ENCODE measurements at regions not wholly inside any gene's neighbourhood (a gene's known extent, or its start where the extent isn't known, plus 50 kb on each side); places are given as distances from the start of the nearest gene placed in this dataset.

GRCh38 chr12:34300376-34301250, 278.3 kb downstream of the ALG10 start:
- Mint-ChIP-seq H3K4me1 (no peaks in the 10 kb centered on the region), H3K27ac (no peak overlapping the region), H3K4me3 (no peak overlapping the region), H3K36me3 (peaks cover 3 to 4% of the 10 kb centered on the region in 2 donors), H3K27me3 (no peaks in the 10 kb centered on the region), H3K9me3 (peaks cover 0 to 77% (median 35%) of the 10 kb centered on the region in 8 donors)
- H3K27ac ChIP-seq (ENCODE audit: low read depth, low read length), result no peak overlapping the region
- H3K27me3 ChIP-seq (ENCODE audit: insufficient read depth, low read length), result no peaks in the 10 kb centered on the region
- DNase-seq, result peak in 1 of 5 donors; percentile 9
- no peak overlapping the region for H3K4me3 ChIP-seq (ENCODE audit: low read length in 2 of 2)
- POLR2A ChIA-PET (ENCODE audit: partially characterized antibody), result no interaction called here
- intact Hi-C loops (cut with micrococcal nuclease), result no loop called here
- H3K9me3 ChIP-seq (ENCODE audit: control insufficient read depth in 1 of 2, low read length in 2 of 2), result peaks cover 0 to 6% of the 10 kb centered on the region in 2 donors
- no peaks in the 10 kb centered on the region for H3K36me3 ChIP-seq (ENCODE audit: insufficient read depth, low read length)
- CTCF ChIA-PET (ENCODE audit: partially characterized antibody), result no interaction called here
- no peaks in the 10 kb centered on the region for H3K4me1 ChIP-seq (ENCODE audit: insufficient read depth, low read length)

GRCh38 chr12:34301251-34302130, 279.2 kb downstream of the ALG10 start:
- H3K27ac Mint-ChIP-seq, result no peak overlapping the region
- H3K4me3 Mint-ChIP-seq, result no peak overlapping the region
- ChIA-PET CTCF (ENCODE audit: partially characterized antibody) (no interaction called here), POLR2A (ENCODE audit: partially characterized antibody) (no interaction called here)
- Histone ChIP-seq H3K27me3 (ENCODE audit: insufficient read depth, low read length) (no peaks in the 10 kb centered on the region), H3K9me3 (ENCODE audit: control insufficient read depth in 1 of 2, low read length in 2 of 2) (peaks cover 0 to 6% of the 10 kb centered on the region in 2 donors), H3K36me3 (ENCODE audit: insufficient read depth, low read length) (no peaks in the 10 kb centered on the region), H3K27ac (ENCODE audit: low read depth, low read length) (no peak overlapping the region), H3K4me3 (ENCODE audit: low read length in 2 of 2) (no peak overlapping the region), H3K4me1 (ENCODE audit: insufficient read depth, low read length) (no peaks in the 10 kb centered on the region)
- peaks cover 0 to 78% (median 38%) of the 10 kb centered on the region in 8 donors for H3K9me3 Mint-ChIP-seq
- intact Hi-C loops (cut with micrococcal nuclease), result no loop called here
- peaks cover 3 to 4% of the 10 kb centered on the region in 2 donors for H3K36me3 Mint-ChIP-seq
- H3K27me3 Mint-ChIP-seq, result no peaks in the 10 kb centered on the region
- DNase-seq, result peak in 1 of 5 donors; percentile 32
- no peaks in the 10 kb centered on the region for H3K4me1 Mint-ChIP-seq

DNA sequence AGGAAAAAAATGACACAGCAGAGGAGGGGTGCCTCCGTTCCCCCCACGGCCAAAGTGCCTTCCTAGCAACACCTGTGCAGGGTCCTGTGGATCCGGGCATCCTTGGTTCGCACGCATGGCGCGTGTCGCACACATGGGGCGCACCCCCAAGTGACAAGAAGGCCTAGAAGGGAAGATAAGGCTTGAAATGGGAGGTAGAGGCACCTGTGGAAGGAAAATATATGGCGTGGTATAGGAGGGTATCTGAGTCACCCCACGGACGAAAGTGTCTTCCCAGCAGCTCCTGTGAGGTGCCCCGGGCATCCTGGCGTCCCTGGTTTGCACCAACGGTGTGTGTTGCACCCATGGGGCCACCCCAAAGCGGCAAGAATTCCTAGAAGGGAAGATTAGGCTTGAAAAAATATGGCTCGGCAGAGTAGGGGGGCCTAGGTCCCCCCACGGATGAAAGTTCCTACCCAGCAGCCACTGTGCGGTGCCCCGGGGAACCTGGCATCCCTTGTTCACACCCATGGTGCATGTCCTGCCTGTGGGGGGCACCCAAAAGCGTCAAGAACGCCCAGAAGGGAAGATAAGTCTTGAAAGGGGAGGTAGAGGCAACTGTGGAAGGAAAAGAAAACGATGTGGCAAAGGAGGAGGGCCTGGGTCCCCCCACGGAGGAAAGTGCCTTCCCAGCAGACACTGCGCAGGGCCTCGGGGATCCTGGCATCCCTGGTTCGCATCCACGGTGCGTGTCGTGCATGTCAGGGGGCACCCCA, 280.0 kb downstream of the ALG10 start:
- POLR2A ChIA-PET (ENCODE audit: partially characterized antibody), result no interaction called here

GRCh38 chr12:34303091-34303870, 281.0 kb downstream of the ALG10 start:
- CTCF ChIA-PET (ENCODE audit: partially characterized antibody), result no interaction called here
- H3K9me3 ChIP-seq (ENCODE audit: control insufficient read depth in 1 of 2, low read length in 2 of 2), result peaks cover 0 to 6% of the 10 kb centered on the region in 2 donors
- intact Hi-C loops (cut with micrococcal nuclease), result no loop called here
- POLR2A ChIA-PET (ENCODE audit: partially characterized antibody), result no interaction called here
- H3K4me1 Mint-ChIP-seq, result no peaks in the 10 kb centered on the region
- no peak overlapping the region for H3K4me3 Mint-ChIP-seq
- no peak overlapping the region for H3K27ac ChIP-seq (ENCODE audit: low read depth, low read length)
- H3K4me3 ChIP-seq (ENCODE audit: low read length in 2 of 2), result no peak overlapping the region
- H3K4me1 ChIP-seq (ENCODE audit: insufficient read depth, low read length), result no peaks in the 10 kb centered on the region
- H3K36me3 ChIP-seq (ENCODE audit: insufficient read depth, low read length), result no peaks in the 10 kb centered on the region
- peak overlapping the region in 1 of 7 donors; percentile 6 for H3K27ac Mint-ChIP-seq
- H3K27me3 Mint-ChIP-seq, result no peaks in the 10 kb centered on the region
- peak in 1 of 5 donors; percentile 10 for DNase-seq
- peaks cover 0 to 81% (median 37%) of the 10 kb centered on the region in 8 donors for H3K9me3 Mint-ChIP-seq
- H3K27me3 ChIP-seq (ENCODE audit: insufficient read depth, low read length), result no peaks in the 10 kb centered on the region
- H3K36me3 Mint-ChIP-seq, result peaks cover 3 to 4% of the 10 kb centered on the region in 2 donors

More for the DNA sequence above, 280.0 kb downstream of the ALG10 start:
- Histone ChIP-seq H3K4me1 (ENCODE audit: insufficient read depth, low read length) (no peaks in the 10 kb centered on the region), H3K4me3 (ENCODE audit: low read length in 2 of 2) (no peak overlapping the region), H3K36me3 (ENCODE audit: insufficient read depth, low read length) (no peaks in the 10 kb centered on the region), H3K27ac (ENCODE audit: low read depth, low read length) (no peak overlapping the region), H3K27me3 (ENCODE audit: insufficient read depth, low read length) (no peaks in the 10 kb centered on the region), H3K9me3 (ENCODE audit: control insufficient read depth in 1 of 2, low read length in 2 of 2) (peaks cover 0 to 6% of the 10 kb centered on the region in 2 donors)
- intact Hi-C loops (cut with micrococcal nuclease), result no loop called here
- H3K27me3 Mint-ChIP-seq, result no peaks in the 10 kb centered on the region
- H3K4me1 Mint-ChIP-seq, result no peaks in the 10 kb centered on the region
- CTCF ChIA-PET (ENCODE audit: partially characterized antibody), result no interaction called here
- no peak overlapping the region for H3K4me3 Mint-ChIP-seq
- DNase-seq, result peak in 1 of 5 donors; percentile 3
- peaks cover 0 to 80% (median 39%) of the 10 kb centered on the region in 8 donors for H3K9me3 Mint-ChIP-seq
- no peak overlapping the region for H3K27ac Mint-ChIP-seq
- H3K36me3 Mint-ChIP-seq, result peaks cover 3 to 4% of the 10 kb centered on the region in 2 donors

GRCh38 chr12:34304001-34304400, 281.7 kb downstream of the ALG10 start:
- ChIA-PET CTCF (ENCODE audit: partially characterized antibody) (no interaction called here), POLR2A (ENCODE audit: partially characterized antibody) (no interaction called here)
- H3K27me3 Mint-ChIP-seq, result no peaks in the 10 kb centered on the region
- no peaks in the 10 kb centered on the region for H3K36me3 ChIP-seq (ENCODE audit: insufficient read depth, low read length)
- no peak overlapping the region for H3K27ac Mint-ChIP-seq
- no peak overlapping the region for H3K27ac ChIP-seq (ENCODE audit: low read depth, low read length)
- no peaks in the 10 kb centered on the region for H3K4me1 ChIP-seq (ENCODE audit: insufficient read depth, low read length)
- H3K4me3 ChIP-seq (ENCODE audit: low read length in 2 of 2), result no peak overlapping the region
- peaks cover 0 to 86% (median 37%) of the 10 kb centered on the region in 8 donors for H3K9me3 Mint-ChIP-seq
- peak in 1 of 5 donors; percentile 12 for DNase-seq
- peaks cover 0 to 6% of the 10 kb centered on the region in 2 donors for H3K9me3 ChIP-seq (ENCODE audit: control insufficient read depth in 1 of 2, low read length in 2 of 2)
- H3K27me3 ChIP-seq (ENCODE audit: insufficient read depth, low read length), result no peaks in the 10 kb centered on the region
- H3K4me1 Mint-ChIP-seq, result no peaks in the 10 kb centered on the region
- H3K4me3 Mint-ChIP-seq, result no peak overlapping the region
- H3K36me3 Mint-ChIP-seq, result peaks cover 3 to 4% of the 10 kb centered on the region in 2 donors
- intact Hi-C loops (cut with micrococcal nuclease), result no loop called here

DNA sequence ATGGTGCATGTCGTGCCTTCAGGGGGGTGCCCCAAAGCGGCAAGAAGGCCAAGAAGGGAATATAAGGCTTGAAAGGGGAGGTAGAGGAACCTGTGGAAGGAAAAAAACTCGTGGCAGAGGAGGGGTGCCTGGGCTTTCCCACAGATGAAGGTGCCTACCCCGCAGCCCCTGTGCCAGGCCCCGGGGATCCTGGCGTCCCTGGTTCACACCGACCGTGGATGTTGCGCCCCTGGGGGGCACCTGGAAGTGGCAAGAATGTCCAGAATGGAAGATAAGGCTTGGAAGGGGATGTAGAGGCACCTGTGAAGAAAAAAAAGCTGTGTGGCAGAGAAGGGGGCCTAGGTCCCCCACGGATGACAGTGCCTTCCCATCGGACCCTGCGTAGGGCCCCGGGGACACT, 282.2 kb downstream of the ALG10 start:
- intact Hi-C loops (cut with micrococcal nuclease), result no loop called here
- DNase-seq, result peak in 1 of 5 donors; percentile 9
- Mint-ChIP-seq H3K9me3 (peaks cover 2 to 83% (median 38%) of the 10 kb centered on the region in 8 donors), H3K4me1 (no peaks in the 10 kb centered on the region), H3K27me3 (no peaks in the 10 kb centered on the region), H3K27ac (no peak overlapping the region), H3K36me3 (peaks cover 3 to 4% of the 10 kb centered on the region in 2 donors), H3K4me3 (peak overlapping the region in 1 of 8 donors; percentile 59)
- POLR2A ChIA-PET (ENCODE audit: partially characterized antibody), result no interaction called here
- Histone ChIP-seq H3K36me3 (ENCODE audit: insufficient read depth, low read length) (no peaks in the 10 kb centered on the region), H3K9me3 (ENCODE audit: control insufficient read depth in 1 of 2, low read length in 2 of 2) (peaks cover 0 to 6% of the 10 kb centered on the region in 2 donors), H3K4me3 (ENCODE audit: low read length in 2 of 2) (no peak overlapping the region), H3K27me3 (ENCODE audit: insufficient read depth, low read length) (no peaks in the 10 kb centered on the region), H3K4me1 (ENCODE audit: insufficient read depth, low read length) (no peaks in the 10 kb centered on the region), H3K27ac (ENCODE audit: low read depth, low read length) (no peak overlapping the region)
- CTCF ChIA-PET (ENCODE audit: partially characterized antibody), result no interaction called here
